NCI-H2107 treated with DMSO at 0.1 percent for 48 hours (cell line): ENCODE measurements at regions not wholly inside any gene's neighbourhood (a gene's known extent, or its start where the extent isn't known, plus 50 kb on each side); places are given as distances from the start of the nearest gene placed in this dataset.
"Not testable (repeated sequence)": the region's sequence is repeated elsewhere in the genome, so short reads cannot be mapped to it uniquely, and the experiment has no call there.

Experiments
- DNase-seq: peaks from one replicate; lab custom pipeline; 2025; ENCODE audit not compliant: unreplicated experiment; lab: John Stamatoyannopoulos, UW

- no peak for DNase-seq
Observed at GRCh38 chr3:13195374-13195773, 122.1 kb upstream of the IQSEC1 start.

- DNase-seq = no peak
Observed at GRCh38 chr3:13194285-13195209, 121.3 kb upstream of the IQSEC1 start.

GRCh38 chr3:13193320-13194284 is 120.4 kb upstream of the IQSEC1 start:
- DNase-seq = no peak

- no peak for DNase-seq
Observed at GRCh38 chr3:13192471-13193213, 119.4 kb upstream of the IQSEC1 start.

GRCh38 chr3:13191016-13191415 is 117.8 kb upstream of the IQSEC1 start:
- DNase-seq = no peak

GRCh38 chr3:13190378-13190765 is 117.1 kb upstream of the IQSEC1 start:
- no peak for DNase-seq

GRCh38 chr3:13189639-13190377 is 116.6 kb upstream of the IQSEC1 start:
- no peak for DNase-seq

GRCh38 chr3:13188975-13189374 is 115.7 kb upstream of the IQSEC1 start:
- no peak for DNase-seq

- DNase-seq = no peak
Observed at GRCh38 chr3:13188181-13188779, 115.1 kb upstream of the IQSEC1 start.

GRCh38 chr3:13187593-13187992 is 114.4 kb upstream of the IQSEC1 start:
- DNase-seq = no peak

- no peak for DNase-seq
Observed at GRCh38 chr3:13186435-13186815, 113.2 kb upstream of the IQSEC1 start.

- DNase-seq = no peak
Observed at GRCh38 chr3:13185737-13186434, 112.7 kb upstream of the IQSEC1 start.

GRCh38 chr3:13179582-13180210 is 106.5 kb upstream of the IQSEC1 start:
- DNase-seq = not testable (repeated sequence)

- DNase-seq = no peak
Observed at GRCh38 chr3:13179181-13179580, 106.0 kb upstream of the IQSEC1 start.

- DNase-seq = no peak
Observed at GRCh38 chr3:13178107-13178506, 104.9 kb upstream of the IQSEC1 start.

- no peak for DNase-seq
Observed at GRCh38 chr3:13177641-13178040, 104.4 kb upstream of the IQSEC1 start.

GRCh38 chr3:13177236-13177635 is 104.0 kb upstream of the IQSEC1 start:
- DNase-seq = no peak

- DNase-seq = no peak
Observed at GRCh38 chr3:13176445-13176844, 103.2 kb upstream of the IQSEC1 start.

GRCh38 chr3:13174803-13175135 is 101.5 kb upstream of the IQSEC1 start:
- DNase-seq = no peak
